Trophoblast cell (in vitro differentiated cells and primary cell): ENCODE measurements at regions not wholly inside any gene's neighbourhood (a gene's known extent, or its start where the extent isn't known, plus 50 kb on each side); places are given as distances from the start of the nearest gene placed in this dataset.
A peak's percentile ranks its signal among the peaks of the same experiment; 100 is the strongest.

Experiments
- DNase-seq, 2 donors: peaks; one replicate each; pipeline ENCODE4 v3.0.0-alpha.2; 2016
- H2AFZ ChIP-seq: 2 replicates; pipeline ENCODE4 v1.6.1; 2013; ENCODE audit warnings: low read length, moderate library complexity, mild to moderate bottlenecking; ENCODE audit not compliant: insufficient read depth, poor library complexity
- H2AK5ac ChIP-seq: 2 replicates; pipeline ENCODE4 v1.6.1; 2013; ENCODE audit warnings: mild to moderate bottlenecking, low read length
- H2BK120ac ChIP-seq: 2 replicates; pipeline ENCODE4 v1.6.1; 2013; ENCODE audit warnings: low read length, mild to moderate bottlenecking, moderate library complexity; ENCODE audit not compliant: insufficient read depth, poor library complexity
- H2BK12ac ChIP-seq: 2 replicates; pipeline ENCODE4 v1.6.1; 2013; ENCODE audit warnings: mild to moderate bottlenecking, low read length, moderate library complexity
- H2BK5ac ChIP-seq: 2 replicates; pipeline ENCODE4 v1.6.1; 2013; ENCODE audit warnings: low read length, low read depth, moderate library complexity, mild to moderate bottlenecking; ENCODE audit not compliant: poor library complexity
- H3K14ac ChIP-seq: 2 replicates; pipeline ENCODE4 v1.6.1; 2013; ENCODE audit warnings: mild to moderate bottlenecking, low read length
- H3K18ac ChIP-seq: 2 replicates; pipeline ENCODE4 v1.6.1; 2013; ENCODE audit warnings: mild to moderate bottlenecking, low read length
- H3K23ac ChIP-seq: 2 replicates; pipeline ENCODE4 v1.6.1; 2013; ENCODE audit warnings: low read length
- H3K27ac ChIP-seq: 2 replicates; pipeline ENCODE4 v1.5.1; 2013; ENCODE audit warnings: low read depth, mild to moderate bottlenecking, inconsistent platforms, low read length, moderate library complexity
- H3K27me3 ChIP-seq: 2 replicates; pipeline ENCODE4 v1.6.1; 2013; ENCODE audit warnings: inconsistent platforms, mild to moderate bottlenecking, low read length, moderate library complexity; ENCODE audit not compliant: insufficient read depth
- H3K36me3 ChIP-seq, 2 experiments: 1 replicate in 1 of 2; 2 replicates in 1 of 2; pipeline ENCODE4 v1.6.1; 2013; ENCODE audit warnings: low read length in 2 of 2, mild to moderate bottlenecking in 2 of 2, moderate library complexity in 1 of 2; ENCODE audit not compliant: insufficient read depth in 2 of 2, control insufficient read depth in 1 of 2
- H3K4ac ChIP-seq: 2 replicates; pipeline ENCODE4 v1.6.1; 2013; ENCODE audit warnings: low read depth, mild to moderate bottlenecking, low read length, moderate library complexity
- H3K4me1 ChIP-seq, 2 experiments: 1 replicate in 1 of 2; 2 replicates in 1 of 2; pipeline ENCODE4 v1.6.1; 2013; ENCODE audit warnings: low read length in 2 of 2, mild to moderate bottlenecking in 2 of 2, moderate library complexity in 1 of 2; ENCODE audit not compliant: insufficient read depth in 2 of 2, control insufficient read depth in 1 of 2
- H3K4me2 ChIP-seq: 2 replicates; pipeline ENCODE4 v1.6.1; 2013; ENCODE audit warnings: inconsistent platforms, mild to moderate bottlenecking, low read length, moderate library complexity
- H3K4me3 ChIP-seq: 2 replicates; pipeline ENCODE4 v1.5.1; 2013; ENCODE audit warnings: mild to moderate bottlenecking, low read depth, low read length, inconsistent platforms
- H3K79me1 ChIP-seq: one replicate; pipeline ENCODE4 v1.6.1; 2013; ENCODE audit warnings: low read length
- H3K79me2 ChIP-seq: 2 replicates; pipeline ENCODE4 v1.6.1; 2013; ENCODE audit warnings: low read length, mild to moderate bottlenecking; ENCODE audit not compliant: control insufficient read depth, insufficient read depth, poor library complexity
- H3K9ac ChIP-seq: 2 replicates; pipeline ENCODE4 v1.6.1; 2013; ENCODE audit warnings: mild to moderate bottlenecking, low read length
- H3K9me3 ChIP-seq: 2 replicates; pipeline ENCODE4 v1.6.1; 2013; ENCODE audit warnings: low read depth, mild to moderate bottlenecking, control low read depth, inconsistent platforms, low read length; ENCODE audit not compliant: insufficient read depth
- H4K12ac ChIP-seq: 2 replicates; pipeline ENCODE4 v1.6.1; 2013; ENCODE audit warnings: low read depth, mild to moderate bottlenecking, low read length, moderate library complexity
- H4K8ac ChIP-seq: 2 replicates; pipeline ENCODE4 v1.6.1; 2013; ENCODE audit warnings: low read depth, mild to moderate bottlenecking, low read length, moderate library complexity
- H4K91ac ChIP-seq: one replicate; pipeline ENCODE4 v1.6.1; 2013; ENCODE audit warnings: low read depth, mild to moderate bottlenecking, low read length, moderate library complexity
- WGBS: extraction: QIAGEN DNeasy Blood & Tissue Kit; methylation state at CpG from one replicate; pipeline ENCODE4 v1.1.7; 2013; ENCODE audit warnings: missing lambda C conversion rate; ENCODE audit not compliant: insufficient read length, insufficient coverage; ENCODE audit errors: extremely low coverage; 5-methylcytosine and 5-hydroxymethylcytosine counted together

GRCh38 chr12:102609996-102610395, 129.6 kb upstream of the IGF1 start:
- H3K79me1 ChIP-seq = no peaks in the 10 kb centered on the region
- no peaks in the 10 kb centered on the region for H3K4me1 ChIP-seq
- no peak overlapping the region for H3K23ac ChIP-seq
- H3K4me2 ChIP-seq = no peak overlapping the region
- H4K8ac ChIP-seq = no peak overlapping the region
- H4K91ac ChIP-seq = no peak overlapping the region
- no peak overlapping the region for H3K4me3 ChIP-seq
- no peak overlapping the region for H4K12ac ChIP-seq
- no peak overlapping the region for H2AK5ac ChIP-seq
- no peak overlapping the region for H2AFZ ChIP-seq
- no CpG with 5 or more reads among the region's 1 CpG for WGBS
- no peak overlapping the region for H2BK120ac ChIP-seq
- no peaks in the 10 kb centered on the region for H3K36me3 ChIP-seq
- H2BK5ac ChIP-seq = no peak overlapping the region
- no peak overlapping the region for H2BK12ac ChIP-seq
- H3K27ac ChIP-seq = no peak overlapping the region
- DNase-seq = no peak
- no peak overlapping the region for H3K18ac ChIP-seq
- no peak overlapping the region for H3K9ac ChIP-seq
- no peaks in the 10 kb centered on the region for H3K9me3 ChIP-seq
- H3K79me2 ChIP-seq = no peaks in the 10 kb centered on the region
- no peak overlapping the region for H3K14ac ChIP-seq
- H3K27me3 ChIP-seq = no peaks in the 10 kb centered on the region
- H3K4ac ChIP-seq = no peak overlapping the region

GRCh38 chr12:102603021-102603420, 122.7 kb upstream of the IGF1 start:
- no peak overlapping the region for H2AFZ ChIP-seq
- H4K91ac ChIP-seq = no peak overlapping the region
- DNase-seq = no peak
- no peak overlapping the region for H2AK5ac ChIP-seq
- no peak overlapping the region for H3K4me3 ChIP-seq
- no peak overlapping the region for H4K12ac ChIP-seq
- H3K23ac ChIP-seq = no peak overlapping the region
- no peak overlapping the region for H3K27ac ChIP-seq
- WGBS = no CpG with 5 or more reads among the region's 2 CpGs
- no peaks in the 10 kb centered on the region for H3K4me1 ChIP-seq
- H3K9me3 ChIP-seq = no peaks in the 10 kb centered on the region
- H3K36me3 ChIP-seq = no peaks in the 10 kb centered on the region
- no peak overlapping the region for H3K4ac ChIP-seq
- H3K79me1 ChIP-seq = no peaks in the 10 kb centered on the region
- H3K14ac ChIP-seq = no peak overlapping the region
- H3K9ac ChIP-seq = no peak overlapping the region
- no peak overlapping the region for H3K18ac ChIP-seq
- H3K4me2 ChIP-seq = no peak overlapping the region
- no peak overlapping the region for H4K8ac ChIP-seq
- no peaks in the 10 kb centered on the region for H3K79me2 ChIP-seq
- no peak overlapping the region for H2BK120ac ChIP-seq
- no peak overlapping the region for H2BK12ac ChIP-seq
- H2BK5ac ChIP-seq = no peak overlapping the region
- H3K27me3 ChIP-seq = no peaks in the 10 kb centered on the region

GRCh38 chr12:102602521-102602920, 122.2 kb upstream of the IGF1 start:
- Histone ChIP-seq H2BK5ac (no peak overlapping the region), H3K14ac (no peak overlapping the region), H3K4me1 (no peaks in the 10 kb centered on the region), H4K12ac (no peak overlapping the region), H3K4me2 (no peak overlapping the region), H4K8ac (no peak overlapping the region), H3K79me1 (no peaks in the 10 kb centered on the region), H4K91ac (no peak overlapping the region), H3K23ac (no peak overlapping the region), H3K27ac (no peak overlapping the region), H3K4me3 (no peak overlapping the region), H3K79me2 (no peaks in the 10 kb centered on the region), H2BK12ac (no peak overlapping the region), H2AK5ac (no peak overlapping the region), H2BK120ac (no peak overlapping the region), H3K27me3 (no peaks in the 10 kb centered on the region), H2AFZ (no peak overlapping the region), H3K9ac (peak overlapping the region; percentile 53), H3K18ac (no peak overlapping the region), H3K36me3 (no peaks in the 10 kb centered on the region), H3K9me3 (no peaks in the 10 kb centered on the region), H3K4ac (no peak overlapping the region)
- WGBS = no CpG with 5 or more reads among the region's 1 CpG
- DNase-seq = no peak

- Histone ChIP-seq H3K4me2 (no peak overlapping the region), H3K9me3 (no peaks in the 10 kb centered on the region), H3K79me2 (no peaks in the 10 kb centered on the region), H3K18ac (no peak overlapping the region), H3K79me1 (no peaks in the 10 kb centered on the region), H4K91ac (no peak overlapping the region), H4K8ac (no peak overlapping the region), H2BK12ac (no peak overlapping the region), H3K27ac (no peak overlapping the region), H4K12ac (no peak overlapping the region), H2AFZ (no peak overlapping the region), H3K36me3 (no peaks in the 10 kb centered on the region), H3K27me3 (no peaks in the 10 kb centered on the region), H3K4me1 (no peaks in the 10 kb centered on the region), H3K14ac (no peak overlapping the region), H3K4me3 (no peak overlapping the region), H2BK120ac (no peak overlapping the region), H3K23ac (no peak overlapping the region), H2BK5ac (no peak overlapping the region), H2AK5ac (no peak overlapping the region), H3K9ac (no peak overlapping the region), H3K4ac (no peak overlapping the region)
- DNase-seq = peak; percentile 72 to 92
- no CpG with 5 or more reads among the region's 5 CpGs for WGBS
Observed at GRCh38 chr12:102601621-102602020, 121.3 kb upstream of the IGF1 start.
